ENCODE measurements at regions not wholly inside any gene's neighbourhood (a gene's known extent, or its start where the extent isn't known, plus 50 kb on each side); places are given as distances from the start of the nearest gene placed in this dataset.

- WGBS (ENCODE audit: missing lambda C conversion rate) = 9% methylated on average over 1 of the region's 1 CpG
- H3K27ac ChIP-seq = no peak overlapping the region
- ATAC-seq (no peak), DNase-seq (ENCODE audit: low read depth in 1 of 2, low spot score in 1 of 2) (no peak), FAIRE-seq (no peak)
- no peaks in the 10 kb centered on the region for H3K9me3 ChIP-seq
- TF ChIP-seq SMC3 (IDR thresholded peaks at IDR 0.05) (no peak), FOSB (CRISPR knock-in tag; IDR thresholded peaks at IDR 0.05) (no peak), CBX8 (IDR thresholded peaks at IDR 0.05) (no peak), MAZ (IDR thresholded peaks at IDR 0.05; ENCODE audit: borderline replicate concordance, low read depth, low read length) (no peak), HOXB13 (CRISPR knock-in tag; IDR thresholded peaks at IDR 0.05; ENCODE audit: low read depth) (no peak), MAX (IDR thresholded peaks at IDR 0.05) (no peak), RCOR1 (IDR thresholded peaks at IDR 0.05; ENCODE audit: low read depth, low read length) (no peak), TP53 (CRISPR knock-in tag; IDR thresholded peaks at IDR 0.05) (no peak), NR3C1 (IDR thresholded peaks at IDR 0.05) (no peak), CHD2 (IDR thresholded peaks at IDR 0.05; ENCODE audit: low read length, partially characterized antibody) (no peak)
- TF ChIP-seq, protein P1, sequence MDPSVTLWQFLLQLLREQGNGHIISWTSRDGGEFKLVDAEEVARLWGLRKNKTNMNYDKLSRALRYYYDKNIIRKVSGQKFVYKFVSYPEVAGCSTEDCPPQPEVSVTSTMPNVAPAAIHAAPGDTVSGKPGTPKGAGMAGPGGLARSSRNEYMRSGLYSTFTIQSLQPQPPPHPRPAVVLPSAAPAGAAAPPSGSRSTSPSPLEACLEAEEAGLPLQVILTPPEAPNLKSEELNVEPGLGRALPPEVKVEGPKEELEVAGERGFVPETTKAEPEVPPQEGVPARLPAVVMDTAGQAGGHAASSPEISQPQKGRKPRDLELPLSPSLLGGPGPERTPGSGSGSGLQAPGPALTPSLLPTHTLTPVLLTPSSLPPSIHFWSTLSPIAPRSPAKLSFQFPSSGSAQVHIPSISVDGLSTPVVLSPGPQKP (IDR thresholded peaks at IDR 0.05; ENCODE audit: low read depth, low read length) = no peak
- no peaks in the 10 kb centered on the region for H3K4me1 ChIP-seq
- ChIA-PET CTCF (interaction anchor here (0.6 to 0.7 kb wide), 2 partner anchors 149 to 200 kb away, joined by 3 to 5 read pairs; no protein-coding TSS in a partner anchor), POLR2A (no interaction called here)
- no peak overlapping the region for H3K4me2 ChIP-seq
- no peak overlapping the region for H3K4me3 ChIP-seq
Observed at GRCh38 chr4:16294455-16294854, 68.2 kb upstream of the TAPT1 start.

- no peaks in the 10 kb centered on the region for H3K4me1 ChIP-seq
- 64% methylated on average over 2 of the region's 2 CpGs for WGBS (ENCODE audit: missing lambda C conversion rate)
- H3K9me3 ChIP-seq = no peaks in the 10 kb centered on the region
- ChIA-PET POLR2A (no interaction called here), CTCF (interaction anchor here (0.7 to 1.4 kb wide), 4 partner anchors 32 to 1179 kb away, joined by 3 to 6 read pairs (median 3); no protein-coding TSS in a partner anchor)
- no peak overlapping the region for H3K27ac ChIP-seq
- no peak for FAIRE-seq
- H3K4me2 ChIP-seq = no peak overlapping the region
- no peak overlapping the region for H3K4me3 ChIP-seq
- no peak for DNase-seq (ENCODE audit: low read depth in 1 of 2, low spot score in 1 of 2)
- ATAC-seq = no peak
- TF ChIP-seq TP53 (CRISPR knock-in tag; IDR thresholded peaks at IDR 0.05) = no peak
- no peak for TF ChIP-seq FOSB (CRISPR knock-in tag; IDR thresholded peaks at IDR 0.05)
- TF ChIP-seq ZC3H11A (IDR thresholded peaks at IDR 0.05) = no peak
- TF ChIP-seq HOXB5 (CRISPR knock-in tag; IDR thresholded peaks at IDR 0.05) = no peak
- TF ChIP-seq SMC3 (IDR thresholded peaks at IDR 0.05) = no peak
- TF ChIP-seq CHD4 (IDR thresholded peaks at IDR 0.05; ENCODE audit: borderline replicate concordance) = no peak
- TF ChIP-seq HDAC2 (IDR thresholded peaks at IDR 0.05) = no peak
- TF ChIP-seq HEYL (CRISPR knock-in tag; IDR thresholded peaks at IDR 0.05) = no peak
- TF ChIP-seq POLR2AphosphoS2 (conservative IDR thresholded peaks at IDR 0.05; ENCODE audit: low read length) = no peak
- TF ChIP-seq FOSL2 (IDR thresholded peaks at IDR 0.05) = no peak
- no peak for TF ChIP-seq FOSL2 (CRISPR knock-in tag; IDR thresholded peaks at IDR 0.05)
- no peak for TF ChIP-seq SREBF2 (IDR thresholded peaks at IDR 0.05)
- TF ChIP-seq CBX8 (IDR thresholded peaks at IDR 0.05) = no peak
- no peak for TF ChIP-seq BCL3 (IDR thresholded peaks at IDR 0.05)
- no peak for TF ChIP-seq FOXS1 (CRISPR knock-in tag; IDR thresholded peaks at IDR 0.05)
Observed at GRCh38 chr4:16293210-16293838, 67.1 kb upstream of the TAPT1 start.

- WGBS (ENCODE audit: missing lambda C conversion rate) = 61% methylated on average over 7 of the region's 7 CpGs
- no peak for FAIRE-seq
- CTCF ChIA-PET = interaction anchor here (0.7 to 2.8 kb wide), 6 partner anchors 11 to 1180 kb away, joined by 3 to 10 read pairs (median 3); no protein-coding TSS in a partner anchor
- no peak for ATAC-seq
- Histone ChIP-seq H3K27ac (no peak overlapping the region), H3K4me2 (no peak overlapping the region), H3K4me1 (no peaks in the 10 kb centered on the region), H3K4me3 (no peak overlapping the region), H3K9me3 (no peaks in the 10 kb centered on the region)
- POLR2A ChIA-PET = no interaction called here
- TF ChIP-seq NR3C1 (IDR thresholded peaks at IDR 0.05) (no peak), HOXA7 (CRISPR knock-in tag; IDR thresholded peaks at IDR 0.05) (no peak)
- no peak for DNase-seq (ENCODE audit: low read depth in 1 of 2, low spot score in 1 of 2)
Observed at GRCh38 chr4:16292585-16292984, 66.3 kb upstream of the TAPT1 start.
